T-helper 2 cell treated with Interferon-gamma antibody and Interleukin-4, amounts not matched to agents 5 μg/mL and 100 μg/mL, for 36 hours (primary cell): ENCODE measurements at regions not wholly inside any gene's neighbourhood (a gene's known extent, or its start where the extent isn't known, plus 50 kb on each side); places are given as distances from the start of the nearest gene placed in this dataset.

ENCODE experiments used
- DNase-seq: peaks from one replicate; pipeline ENCODE4 v3.0.0; 2021; ENCODE audit warnings: low spot score
- H3K27ac Mint-ChIP-seq: one replicate; pipeline ENCODE4 v1.8.0; 2021; ENCODE audit warnings: mild to moderate bottlenecking, mixed read lengths
- H3K27me3 Mint-ChIP-seq: one replicate; pipeline ENCODE4 v1.8.0; 2021; ENCODE audit warnings: low read depth, mixed read lengths
- H3K36me3 Mint-ChIP-seq: one replicate; pipeline ENCODE4 v1.8.0; 2021; ENCODE audit warnings: low read depth, mixed read lengths
- H3K4me1 Mint-ChIP-seq: one replicate; pipeline ENCODE4 v1.8.0; 2021; ENCODE audit warnings: low read depth, mixed read lengths
- H3K4me3 Mint-ChIP-seq: one replicate; pipeline ENCODE4 v1.8.0; 2022; ENCODE audit warnings: mild to moderate bottlenecking, moderate library complexity, mixed read lengths
- H3K9me3 Mint-ChIP-seq: one replicate; pipeline ENCODE4 v1.8.0; 2021; ENCODE audit warnings: mixed read lengths

GRCh38 chr1:234681990-234682389 is 72.0 kb upstream of the IRF2BP2 start:
- peaks cover 22% of the 10 kb centered on the region for H3K9me3 Mint-ChIP-seq
- H3K27ac Mint-ChIP-seq = no peak overlapping the region
- peaks cover 2% of the 10 kb centered on the region for H3K27me3 Mint-ChIP-seq
- no peak overlapping the region for H3K4me3 Mint-ChIP-seq
- no peak for DNase-seq
- H3K36me3 Mint-ChIP-seq = peaks cover 3% of the 10 kb centered on the region
- H3K4me1 Mint-ChIP-seq = no peaks in the 10 kb centered on the region

- Mint-ChIP-seq H3K36me3 (peaks cover 2% of the 10 kb centered on the region), H3K27ac (no peak overlapping the region), H3K27me3 (peaks cover 2% of the 10 kb centered on the region), H3K4me3 (no peak overlapping the region), H3K4me1 (peaks cover 5% of the 10 kb centered on the region), H3K9me3 (peaks cover 14% of the 10 kb centered on the region)
- DNase-seq = no peak
These were observed 71.1 kb upstream of the IRF2BP2 start for GRCh38 chr1:234681065-234681464.

GRCh38 chr1:234680331-234680904 is 70.4 kb upstream of the IRF2BP2 start:
- no peak overlapping the region for H3K27ac Mint-ChIP-seq

GRCh38 chr1:234676103-234676594 is 66.2 kb upstream of the IRF2BP2 start:
- DNase-seq = peak; percentile 52
- H3K27ac Mint-ChIP-seq = peak overlapping the region; percentile 33
- H3K27me3 Mint-ChIP-seq = peaks cover 2% of the 10 kb centered on the region
- H3K9me3 Mint-ChIP-seq = no peaks in the 10 kb centered on the region
- H3K4me3 Mint-ChIP-seq = peak overlapping the region; percentile 82
- peaks cover 13% of the 10 kb centered on the region for H3K4me1 Mint-ChIP-seq
- H3K36me3 Mint-ChIP-seq = no peaks in the 10 kb centered on the region

More at GRCh38 chr1:234680331-234680904, 70.4 kb upstream of the IRF2BP2 start:
- Mint-ChIP-seq H3K4me3 (no peak overlapping the region), H3K36me3 (no peaks in the 10 kb centered on the region), H3K4me1 (peaks cover 12% of the 10 kb centered on the region), H3K9me3 (peaks cover 8% of the 10 kb centered on the region), H3K27me3 (peaks cover 2% of the 10 kb centered on the region)
- no peak for DNase-seq

GRCh38 chr1:234675572-234675971 is 65.6 kb upstream of the IRF2BP2 start:
- Mint-ChIP-seq H3K4me1 (peaks cover 13% of the 10 kb centered on the region), H3K36me3 (no peaks in the 10 kb centered on the region), H3K27me3 (peaks cover 2% of the 10 kb centered on the region), H3K9me3 (no peaks in the 10 kb centered on the region), H3K4me3 (peak overlapping the region; percentile 82), H3K27ac (no peak overlapping the region)
- no peak for DNase-seq

- DNase-seq = no peak
- H3K9me3 Mint-ChIP-seq = no peaks in the 10 kb centered on the region
- peaks cover 2% of the 10 kb centered on the region for H3K27me3 Mint-ChIP-seq
- H3K4me3 Mint-ChIP-seq = no peak overlapping the region
- no peak overlapping the region for H3K27ac Mint-ChIP-seq
- no peaks in the 10 kb centered on the region for H3K36me3 Mint-ChIP-seq
- H3K4me1 Mint-ChIP-seq = peaks cover 13% of the 10 kb centered on the region
These were observed 65.0 kb upstream of the IRF2BP2 start for GRCh38 chr1:234675006-234675405.

DNA sequence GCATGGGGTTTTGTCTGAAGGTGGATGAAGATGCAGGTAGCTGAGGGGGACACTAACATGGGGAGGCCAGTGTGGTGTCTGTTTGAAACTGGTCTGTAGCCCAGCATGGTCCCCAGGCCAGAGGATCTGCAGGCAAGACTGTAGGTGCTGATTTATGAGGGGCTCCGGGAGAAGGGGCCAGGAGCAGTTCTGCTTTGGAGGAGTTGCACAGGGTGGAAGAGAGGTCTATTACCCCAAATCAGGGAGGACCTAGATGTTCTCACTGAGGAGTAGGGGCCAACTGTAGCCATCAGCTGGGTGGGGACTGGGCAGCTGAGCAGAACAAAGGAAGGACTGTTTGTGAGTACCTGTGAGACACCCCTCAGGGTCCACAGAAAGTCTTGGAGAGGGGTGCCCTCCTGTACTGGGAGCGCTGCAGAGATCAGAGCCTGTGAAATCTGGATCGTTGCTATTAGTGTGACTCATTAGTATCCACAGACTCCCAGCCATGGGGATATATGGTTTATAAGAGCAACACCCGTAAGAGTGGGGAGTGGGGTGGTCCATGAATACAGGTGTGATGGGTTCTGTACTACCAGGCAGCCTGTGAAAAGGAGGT is 64.3 kb upstream of the IRF2BP2 start:
- H3K4me3 Mint-ChIP-seq = no peak overlapping the region
- peaks cover 13% of the 10 kb centered on the region for H3K4me1 Mint-ChIP-seq
- no peaks in the 10 kb centered on the region for H3K9me3 Mint-ChIP-seq
- H3K36me3 Mint-ChIP-seq = no peaks in the 10 kb centered on the region
- no peak overlapping the region for H3K27ac Mint-ChIP-seq
- DNase-seq = no peak
- H3K27me3 Mint-ChIP-seq = peaks cover 2% of the 10 kb centered on the region

- DNase-seq = no peak
- Mint-ChIP-seq H3K27ac (no peak overlapping the region), H3K36me3 (no peaks in the 10 kb centered on the region), H3K4me3 (no peak overlapping the region), H3K9me3 (peaks cover 5% of the 10 kb centered on the region), H3K27me3 (no peaks in the 10 kb centered on the region), H3K4me1 (peaks cover 13% of the 10 kb centered on the region)
These were observed 62.6 kb upstream of the IRF2BP2 start for GRCh38 chr1:234672349-234673135.

DNA sequence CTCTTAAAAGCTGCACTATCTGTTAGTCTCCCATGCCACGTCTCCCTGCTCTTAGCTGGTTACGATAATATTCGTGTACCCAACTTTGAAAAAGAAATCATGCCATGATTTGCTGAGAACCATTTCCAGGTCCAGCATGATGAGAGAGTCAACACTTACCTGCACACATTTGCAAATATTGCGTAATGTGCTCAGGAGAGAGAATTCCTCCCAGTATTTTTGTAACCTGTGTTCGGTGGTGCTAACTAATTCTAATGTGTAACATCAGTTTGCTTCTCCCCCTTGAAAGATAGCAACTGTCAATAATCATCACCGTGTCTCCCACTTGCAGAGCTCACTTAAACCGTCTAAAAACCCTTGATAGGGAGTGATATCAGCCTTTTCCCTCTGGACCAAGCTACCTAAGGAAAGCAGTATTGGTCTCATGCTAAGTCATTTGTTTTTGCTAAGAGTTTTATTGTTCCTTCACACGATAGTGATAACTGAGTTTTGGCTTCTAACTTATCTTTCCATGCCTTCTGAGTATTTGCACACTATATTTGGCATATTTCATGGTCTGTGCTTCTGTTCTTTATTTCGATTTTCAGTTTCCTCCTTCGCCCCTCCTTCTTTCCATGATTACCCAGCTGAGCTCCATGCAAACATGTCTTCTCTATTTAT is 61.1 kb upstream of the IRF2BP2 start:
- H3K36me3 Mint-ChIP-seq = no peaks in the 10 kb centered on the region
- no peak overlapping the region for H3K4me3 Mint-ChIP-seq
- H3K27ac Mint-ChIP-seq = no peak overlapping the region
- DNase-seq = no peak
- peaks cover 10% of the 10 kb centered on the region for H3K4me1 Mint-ChIP-seq
- peaks cover 6% of the 10 kb centered on the region for H3K9me3 Mint-ChIP-seq
- H3K27me3 Mint-ChIP-seq = no peaks in the 10 kb centered on the region

DNA sequence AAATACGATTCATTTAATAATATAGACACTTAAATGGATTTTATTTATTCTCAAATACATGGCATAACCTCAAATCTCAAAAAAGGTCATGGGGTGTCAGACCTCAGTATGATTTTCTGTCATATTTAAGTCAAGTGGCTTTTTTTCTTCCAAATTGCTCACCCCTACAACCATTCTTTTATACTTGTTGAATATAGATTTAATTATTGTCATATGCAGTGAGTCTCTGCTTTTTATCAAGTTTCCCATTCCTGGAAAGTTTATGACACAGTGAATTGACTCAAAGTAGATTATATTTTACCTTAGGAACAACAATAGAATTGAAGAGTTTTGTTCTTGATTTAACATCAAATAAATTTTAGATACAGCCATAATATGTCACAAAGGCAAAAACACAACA is 59.5 kb upstream of the IRF2BP2 start:
- no peaks in the 10 kb centered on the region for H3K27me3 Mint-ChIP-seq

DNA sequence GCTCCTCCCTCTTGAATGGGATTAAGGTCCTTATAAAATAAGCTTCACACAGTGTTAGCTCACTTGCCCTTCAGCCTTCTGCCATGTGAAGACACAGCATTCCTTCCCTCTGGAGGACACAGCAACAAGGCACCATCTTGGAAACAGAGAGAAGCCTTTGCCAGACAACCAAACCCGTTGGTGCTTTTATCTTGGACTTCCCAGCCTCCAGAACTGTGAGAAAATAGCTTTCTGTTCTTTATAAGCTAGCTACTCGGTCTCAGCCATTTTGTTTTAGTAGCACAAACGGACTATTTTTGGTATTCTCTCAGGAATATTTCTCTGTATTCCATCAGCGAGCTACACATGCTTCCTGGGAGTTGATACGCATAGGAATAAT is 58.6 kb upstream of the IRF2BP2 start:
- DNase-seq = no peak
- Mint-ChIP-seq H3K4me1 (peaks cover 4% of the 10 kb centered on the region), H3K4me3 (no peak overlapping the region), H3K9me3 (peaks cover 6% of the 10 kb centered on the region), H3K27me3 (no peaks in the 10 kb centered on the region), H3K36me3 (no peaks in the 10 kb centered on the region), H3K27ac (no peak overlapping the region)

More for the DNA sequence above, 59.5 kb upstream of the IRF2BP2 start:
- H3K4me3 Mint-ChIP-seq = no peak overlapping the region
- DNase-seq = no peak
- no peaks in the 10 kb centered on the region for H3K36me3 Mint-ChIP-seq
- no peak overlapping the region for H3K27ac Mint-ChIP-seq
- H3K9me3 Mint-ChIP-seq = peaks cover 6% of the 10 kb centered on the region
- peaks cover 4% of the 10 kb centered on the region for H3K4me1 Mint-ChIP-seq

GRCh38 chr1:234667600-234668576 is 57.9 kb upstream of the IRF2BP2 start:
- Mint-ChIP-seq H3K4me1 (peaks cover 5% of the 10 kb centered on the region), H3K27ac (no peak overlapping the region), H3K9me3 (peaks cover 6% of the 10 kb centered on the region), H3K27me3 (no peaks in the 10 kb centered on the region), H3K4me3 (no peak overlapping the region), H3K36me3 (no peaks in the 10 kb centered on the region)
- DNase-seq = peak; percentile 26

- Mint-ChIP-seq H3K27ac (no peak overlapping the region), H3K4me1 (peaks cover 7% of the 10 kb centered on the region), H3K36me3 (no peaks in the 10 kb centered on the region), H3K27me3 (no peaks in the 10 kb centered on the region), H3K4me3 (no peak overlapping the region), H3K9me3 (peaks cover 6% of the 10 kb centered on the region)
- DNase-seq = no peak
These were observed 56.8 kb upstream of the IRF2BP2 start for GRCh38 chr1:234666761-234667160.
